OCI-LY7 (cell line): ENCODE measurements at regions not wholly inside any gene's neighbourhood (a gene's known extent, or its start where the extent isn't known, plus 50 kb on each side); places are given as distances from the start of the nearest gene placed in this dataset.

ENCODE experiments used
- CTCF ChIP-seq: fragments of 200-600 bp; sonication (generic); conservative IDR thresholded peaks from 2 replicates; pipeline ENCODE4 v1.5.1; 2014; ENCODE audit warnings: mild to moderate bottlenecking, antibody characterized with exemption, low read length, moderate library complexity, mixed read lengths
- EZH2phosphoT487 ChIP-seq: fragments of 200-600 bp; sonication (generic); IDR thresholded peaks from 2 replicates; pipeline ENCODE4 v1.6.1; 2018; ENCODE audit warnings: low read depth, borderline replicate concordance, mild to moderate bottlenecking, mixed run types, antibody characterized with exemption, low read length, moderate library complexity, mixed read lengths

DNA sequence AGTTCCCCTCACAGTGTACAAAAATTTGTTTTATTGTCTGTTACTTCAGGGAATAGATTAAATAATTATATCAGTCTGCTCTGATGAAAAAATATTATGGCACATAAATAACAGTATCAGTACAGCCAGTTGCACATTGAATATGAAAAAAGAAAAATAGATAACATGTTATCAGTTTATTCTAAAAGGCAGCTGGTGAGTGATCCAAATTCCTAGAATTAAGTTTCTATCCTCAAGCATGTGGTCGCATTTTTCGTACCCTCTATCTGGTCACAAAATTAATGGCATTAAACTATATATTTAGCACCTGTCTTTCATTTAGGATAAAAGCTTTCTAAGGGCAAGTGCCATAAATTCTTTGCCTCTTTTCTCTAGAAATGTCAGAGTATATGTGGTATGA, 944.8 kb upstream of the PCDH9 start:
- TF ChIP-seq EZH2phosphoT487 (no peak), CTCF (no peak)
